H1 (cell line): ENCODE measurements at regions not wholly inside any gene's neighbourhood (a gene's known extent, or its start where the extent isn't known, plus 50 kb on each side); places are given as distances from the start of the nearest gene placed in this dataset.

Source experiments
- CBX5 ChIP-seq: fragments of 300-800, 300-1000 bp; sonication (generic); IDR thresholded peaks from 2 replicates; pipeline ENCODE4 v1.7.1; 2016; ENCODE audit warnings: antibody characterized with exemption, low read length, low read depth
- KDM1A ChIP-seq: fragments of 200-600, 300-600 bp; sonication (generic); IDR thresholded peaks from 2 replicates; pipeline ENCODE4 v1.7.1; 2016; ENCODE audit warnings: mild to moderate bottlenecking, low read length, borderline replicate concordance
- MAFK ChIP-seq: IDR thresholded peaks from 2 replicates; pipeline ENCODE4 v1.6.1; 2012; ENCODE audit warnings: low read depth, mild to moderate bottlenecking, improper control_type of control experiment, low read length
- POLR2AphosphoS5 ChIP-seq: IDR thresholded peaks from 2 replicates; pipeline ENCODE4 v1.6.1; 2011; ENCODE audit warnings: low read depth, low read length
- RXRA ChIP-seq: IDR thresholded peaks from 2 replicates; pipeline ENCODE4 v1.6.1; 2011; ENCODE audit warnings: low read depth, mild to moderate bottlenecking, low read length, moderate library complexity; ENCODE audit not compliant: insufficient read depth
- TF ChIP-seq, protein P1 (sequence below): IDR thresholded peaks from 2 replicates; pipeline ENCODE4 v1.6.1; 2011; ENCODE audit warnings: low read length, improper control_type of control experiment

DNA sequence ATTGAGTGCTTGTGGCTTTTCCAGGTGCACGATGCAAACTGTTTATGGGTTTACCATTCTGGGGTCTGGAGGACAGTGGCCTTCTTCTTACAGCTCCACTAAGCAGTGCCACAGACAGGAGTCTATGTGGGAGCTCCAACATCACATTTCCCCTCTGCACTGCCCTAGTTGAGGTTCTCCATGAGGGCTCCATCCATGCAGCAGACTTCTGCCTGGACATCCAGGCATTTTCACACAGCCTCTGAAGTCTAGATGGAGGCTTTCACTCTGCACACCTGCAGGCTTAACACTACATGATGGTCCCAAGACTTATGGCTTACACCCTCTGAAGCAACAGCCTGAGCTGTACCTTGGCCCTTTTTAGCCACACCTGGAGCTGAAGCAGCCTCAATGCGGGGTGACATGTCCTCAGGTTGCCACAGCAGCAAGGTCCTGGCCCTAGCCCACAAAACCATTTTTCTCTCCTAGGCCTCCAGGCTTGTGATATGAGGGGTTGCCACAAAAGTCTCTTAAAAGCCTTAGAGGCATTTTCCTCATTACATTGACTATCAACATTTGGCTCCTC is 552.2 kb downstream of the TFAP2A start (continued):
- TF ChIP-seq, protein P1, sequence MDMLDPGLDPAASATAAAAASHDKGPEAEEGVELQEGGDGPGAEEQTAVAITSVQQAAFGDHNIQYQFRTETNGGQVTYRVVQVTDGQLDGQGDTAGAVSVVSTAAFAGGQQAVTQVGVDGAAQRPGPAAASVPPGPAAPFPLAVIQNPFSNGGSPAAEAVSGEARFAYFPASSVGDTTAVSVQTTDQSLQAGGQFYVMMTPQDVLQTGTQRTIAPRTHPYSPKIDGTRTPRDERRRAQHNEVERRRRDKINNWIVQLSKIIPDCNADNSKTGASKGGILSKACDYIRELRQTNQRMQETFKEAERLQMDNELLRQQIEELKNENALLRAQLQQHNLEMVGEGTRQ = no peak
- TF ChIP-seq KDM1A = no peak
- no peak for TF ChIP-seq POLR2AphosphoS5
- no peak for TF ChIP-seq RXRA
- TF ChIP-seq MAFK = no peak
- TF ChIP-seq CBX5 = no peak
